GM12864 (cell line): ENCODE measurements at regions not wholly inside any gene's neighbourhood (a gene's known extent, or its start where the extent isn't known, plus 50 kb on each side); places are given as distances from the start of the nearest gene placed in this dataset.

Experiments
- DNase-seq: peaks from one replicate; pipeline ENCODE4 v3.0.0-alpha.2; 2011; ENCODE audit warnings: low read depth
- H3K4me3 ChIP-seq: 2 replicates; pipeline ENCODE4 v1.5.1; 2011; ENCODE audit warnings: mild to moderate bottlenecking, low read depth, low read length, control low read depth
- TF ChIP-seq, protein P1 (sequence below): IDR thresholded peaks from 2 replicates; pipeline ENCODE4 v1.5.1; 2011; ENCODE audit warnings: low read depth, mild to moderate bottlenecking, moderate library complexity, low read length, control low read depth, inconsistent platforms; ENCODE audit errors: missing control alignments

DNA sequence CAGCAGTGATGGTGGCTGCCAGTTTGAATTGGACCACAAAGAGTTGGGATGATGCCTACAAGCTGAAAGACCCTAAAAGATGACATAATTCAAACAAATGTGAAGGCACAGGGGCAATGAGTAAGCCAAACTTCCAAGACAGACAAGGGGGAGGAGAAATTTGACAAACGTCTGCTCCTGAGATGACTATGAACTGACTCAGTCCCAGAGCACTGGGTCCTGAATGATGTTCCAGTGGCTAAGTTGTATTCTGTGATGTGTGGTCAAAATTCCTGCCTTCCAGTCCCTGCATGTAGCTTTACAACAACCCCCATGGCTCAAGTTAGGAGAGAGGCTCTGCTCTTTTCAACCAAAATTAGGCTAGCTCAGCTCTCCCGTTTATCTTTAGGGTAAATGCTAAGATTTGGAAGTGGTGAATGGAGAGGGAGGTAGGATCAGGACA lies 86.1 kb upstream of the SIRPA start:
- no peak overlapping the region for H3K4me3 ChIP-seq
- no peak for DNase-seq
- TF ChIP-seq, protein P1, sequence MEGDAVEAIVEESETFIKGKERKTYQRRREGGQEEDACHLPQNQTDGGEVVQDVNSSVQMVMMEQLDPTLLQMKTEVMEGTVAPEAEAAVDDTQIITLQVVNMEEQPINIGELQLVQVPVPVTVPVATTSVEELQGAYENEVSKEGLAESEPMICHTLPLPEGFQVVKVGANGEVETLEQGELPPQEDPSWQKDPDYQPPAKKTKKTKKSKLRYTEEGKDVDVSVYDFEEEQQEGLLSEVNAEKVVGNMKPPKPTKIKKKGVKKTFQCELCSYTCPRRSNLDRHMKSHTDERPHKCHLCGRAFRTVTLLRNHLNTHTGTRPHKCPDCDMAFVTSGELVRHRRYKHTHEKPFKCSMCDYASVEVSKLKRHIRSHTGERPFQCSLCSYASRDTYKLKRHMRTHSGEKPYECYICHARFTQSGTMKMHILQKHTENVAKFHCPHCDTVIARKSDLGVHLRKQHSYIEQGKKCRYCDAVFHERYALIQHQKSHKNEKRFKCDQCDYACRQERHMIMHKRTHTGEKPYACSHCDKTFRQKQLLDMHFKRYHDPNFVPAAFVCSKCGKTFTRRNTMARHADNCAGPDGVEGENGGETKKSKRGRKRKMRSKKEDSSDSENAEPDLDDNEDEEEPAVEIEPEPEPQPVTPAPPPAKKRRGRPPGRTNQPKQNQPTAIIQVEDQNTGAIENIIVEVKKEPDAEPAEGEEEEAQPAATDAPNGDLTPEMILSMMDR = no peak

DNA sequence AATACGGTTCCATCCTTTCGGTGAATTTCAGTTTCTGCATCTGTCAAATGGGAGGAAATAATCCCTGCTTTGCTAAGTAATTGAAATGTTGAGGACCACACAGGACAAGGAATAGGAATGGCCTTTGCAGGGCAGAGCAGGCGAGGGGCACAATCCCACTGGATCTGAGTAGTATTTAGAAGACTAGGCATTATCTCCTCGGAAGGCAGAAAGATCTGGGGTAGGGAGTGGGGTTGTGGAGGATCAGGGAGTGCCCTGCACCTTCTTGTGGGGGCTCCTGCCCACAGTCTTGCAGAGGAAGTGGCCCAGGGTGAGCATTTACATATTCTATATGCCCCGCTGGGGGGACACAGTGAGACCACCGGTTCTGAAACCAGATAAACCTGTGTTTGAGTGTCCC lies 87.1 kb upstream of the SIRPA start:
- DNase-seq = no peak
- no peak overlapping the region for H3K4me3 ChIP-seq

DNA sequence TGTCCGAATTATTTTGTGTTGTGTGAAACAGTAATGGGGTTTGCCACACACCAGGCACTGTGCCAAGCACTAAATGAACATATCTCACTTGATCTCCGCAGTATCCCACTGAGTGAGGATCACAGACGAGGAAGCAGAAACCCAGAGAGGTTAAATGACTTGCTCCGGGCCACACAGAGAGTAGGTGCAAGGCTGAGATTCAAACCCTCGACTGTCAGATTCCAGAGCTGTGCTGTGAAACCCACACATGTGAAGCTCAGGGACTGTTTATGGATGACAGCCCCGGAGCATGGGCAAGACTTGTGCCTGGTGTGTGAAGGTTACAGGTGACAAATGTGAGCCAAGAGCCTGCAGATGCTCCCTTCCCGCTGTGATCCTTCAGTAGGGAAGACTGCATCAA lies 87.8 kb upstream of the SIRPA start:
- TF ChIP-seq, protein P1 = no peak
- no peak overlapping the region for H3K4me3 ChIP-seq
- no peak for DNase-seq

More for the DNA sequence above, 87.1 kb upstream of the SIRPA start:
- TF ChIP-seq, protein P1 = no peak

DNA sequence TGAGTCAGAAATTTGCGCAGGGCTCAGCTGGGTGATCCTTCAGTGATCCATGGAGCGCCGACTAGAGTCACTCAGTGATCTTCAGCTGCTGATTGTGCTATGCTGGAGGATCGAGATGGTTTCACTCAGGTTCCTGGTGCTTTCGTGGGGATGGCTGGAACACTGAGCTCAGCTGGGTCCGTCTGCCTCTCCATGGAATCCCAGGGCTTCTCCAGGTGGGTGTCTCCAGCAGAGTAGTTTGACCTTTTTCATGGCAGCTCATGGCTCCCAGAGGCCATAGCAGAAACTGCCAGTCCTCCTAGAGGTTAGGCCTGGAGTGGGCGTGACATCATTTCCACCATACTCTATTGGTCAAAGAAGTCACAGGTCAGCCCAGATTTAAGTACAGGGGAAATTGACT lies 88.8 kb upstream of the SIRPA start:
- no peak overlapping the region for H3K4me3 ChIP-seq
- TF ChIP-seq, protein P1 = no peak
- no peak for DNase-seq

DNA sequence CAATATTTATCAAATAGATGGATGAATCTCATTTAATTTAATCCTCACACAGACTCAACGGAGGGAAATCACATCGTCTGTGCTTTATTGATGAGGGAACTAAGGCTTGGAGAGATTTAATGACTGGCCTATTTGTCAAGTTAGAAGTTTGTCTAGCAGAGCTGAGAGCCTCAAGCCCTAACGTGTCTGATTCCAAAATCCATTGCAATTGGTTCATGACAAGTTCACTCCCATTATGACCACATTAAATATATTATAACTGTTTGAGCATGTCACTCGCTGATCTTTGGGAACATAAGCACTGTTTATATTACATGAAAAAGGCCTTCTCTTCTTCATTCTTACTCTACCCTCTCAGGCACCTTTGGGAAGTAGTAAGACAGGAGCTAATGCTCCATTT lies 89.4 kb upstream of the SIRPA start:
- TF ChIP-seq, protein P1 = no peak
- no peak for DNase-seq

DNA sequence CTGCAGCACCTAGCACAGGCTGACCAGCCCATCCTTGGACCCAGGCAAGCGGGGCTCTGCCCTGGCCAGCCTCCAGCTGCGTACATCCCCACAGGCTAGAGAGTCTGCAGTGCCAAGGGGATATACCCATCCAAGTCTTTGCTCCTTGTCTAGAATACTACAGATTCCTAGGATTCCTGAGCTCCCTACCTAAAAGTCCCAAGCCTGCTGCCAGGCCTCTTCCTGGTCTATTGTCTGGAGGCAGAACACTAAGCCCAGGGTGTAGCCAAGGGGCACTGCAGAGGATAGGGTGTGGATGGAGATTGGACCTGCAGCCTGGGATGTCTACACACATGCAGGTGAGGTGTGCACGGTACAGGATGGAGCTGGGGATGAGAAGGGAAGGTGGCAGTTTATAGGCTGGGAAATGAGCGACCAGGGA lies 90.0 kb upstream of the SIRPA start:
- DNase-seq = no peak
- TF ChIP-seq, protein P1 = no peak
- no peak overlapping the region for H3K4me3 ChIP-seq

More for the DNA sequence above, 89.4 kb upstream of the SIRPA start:
- H3K4me3 ChIP-seq = no peak overlapping the region

DNA sequence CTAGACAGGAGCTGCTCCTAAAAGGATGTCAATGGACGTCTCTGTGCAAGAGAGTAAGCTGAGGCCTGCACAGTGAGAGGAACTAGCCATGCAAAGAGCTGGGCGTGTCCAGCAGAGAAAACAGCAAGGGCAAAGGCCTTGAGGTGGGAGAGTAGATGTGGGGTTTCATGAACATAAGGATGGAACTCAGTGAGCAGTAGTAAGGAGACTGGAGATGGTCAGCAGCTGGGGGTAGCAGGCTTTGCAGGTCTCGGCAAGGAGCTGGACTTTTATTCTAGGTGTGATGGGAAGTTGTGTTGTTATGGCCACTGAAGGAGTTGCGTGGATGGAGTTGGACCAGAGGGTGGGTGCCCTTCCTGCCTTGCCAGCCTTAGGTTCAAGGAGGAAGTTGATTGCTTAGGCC lies 90.7 kb upstream of the SIRPA start:
- no peak for DNase-seq
- no peak overlapping the region for H3K4me3 ChIP-seq
- TF ChIP-seq, protein P1 = no peak
